BJ (cell line): ENCODE measurements at regions not wholly inside any gene's neighbourhood (a gene's known extent, or its start where the extent isn't known, plus 50 kb on each side); places are given as distances from the start of the nearest gene placed in this dataset.
"Not testable (repeated sequence)": the region's sequence is repeated elsewhere in the genome, so short reads cannot be mapped to it uniquely, and the experiment has no call there.

Experiments
- CTCF ChIA-PET: fragments of 350-600 bp; formaldehyde crosslinking; extraction: SDS; loops from one replicate; lab custom pipeline; 2021; ENCODE audit warnings: antibody characterized with exemption, inconsistent platforms; lab: Yijun Ruan, JAX
- POLR2A ChIA-PET: fragments of 300-600 bp; sonication (Branson Sonifier 250); formaldehyde crosslinking; extraction: SDS; loops from one replicate; lab custom pipeline; 2021; ENCODE audit warnings: antibody characterized with exemption; lab: Charles Lee
- DNase-seq: peaks from one replicate; pipeline ENCODE4 v3.0.0-alpha.2; 2011; ENCODE audit warnings: low read depth
- H3K27me3 ChIP-seq: 2 replicates; pipeline ENCODE4 v1.6.0; 2011; ENCODE audit warnings: low read length; ENCODE audit not compliant: control insufficient read depth, insufficient read depth
- H3K36me3 ChIP-seq: 2 replicates; pipeline ENCODE4 v1.5.1; 2011; ENCODE audit warnings: low read length; ENCODE audit not compliant: control insufficient read depth, insufficient read depth
- H3K4me3 ChIP-seq: 2 replicates; pipeline ENCODE4 v1.5.1; 2011; ENCODE audit warnings: low read depth, mild to moderate bottlenecking, control low read depth, low read length
- TF ChIP-seq, protein P1 (sequence below): IDR thresholded peaks from 2 replicates; pipeline ENCODE4 v1.5.1; 2011; ENCODE audit warnings: low read depth, mild to moderate bottlenecking, control low read depth, inconsistent platforms, low read length, moderate library complexity; ENCODE audit not compliant: insufficient read depth

DNA sequence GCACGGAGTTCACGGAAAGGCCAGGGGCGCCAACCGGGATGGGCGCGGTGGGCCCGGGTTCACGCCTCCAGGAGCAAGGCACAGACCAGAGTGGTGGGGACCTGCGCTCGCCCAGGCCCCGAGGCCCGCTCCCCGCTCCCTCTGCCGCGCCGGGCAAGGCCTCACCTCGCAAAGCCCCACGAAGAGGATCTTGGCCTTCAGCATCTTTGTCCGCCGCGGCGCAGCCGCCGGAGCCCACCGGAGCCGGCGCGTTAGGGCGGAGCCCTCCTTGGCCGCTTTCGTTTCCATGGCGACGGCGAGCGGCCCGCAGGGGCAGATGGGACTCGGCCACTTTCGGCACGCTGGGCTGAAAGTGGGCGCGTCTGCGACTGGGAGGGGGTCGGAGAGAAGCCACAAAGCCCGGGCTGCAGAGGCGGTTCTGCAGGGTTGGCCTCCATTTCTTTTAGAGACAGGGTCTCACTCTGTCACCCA is 944.4 kb upstream of the ZNF722 start:
- Histone ChIP-seq H3K27me3 (no peaks in the 10 kb centered on the region), H3K4me3 (no peak overlapping the region), H3K36me3 (no peaks in the 10 kb centered on the region)
- CTCF ChIA-PET, result no interaction called here
- POLR2A ChIA-PET, result no interaction called here
- TF ChIP-seq, protein P1, sequence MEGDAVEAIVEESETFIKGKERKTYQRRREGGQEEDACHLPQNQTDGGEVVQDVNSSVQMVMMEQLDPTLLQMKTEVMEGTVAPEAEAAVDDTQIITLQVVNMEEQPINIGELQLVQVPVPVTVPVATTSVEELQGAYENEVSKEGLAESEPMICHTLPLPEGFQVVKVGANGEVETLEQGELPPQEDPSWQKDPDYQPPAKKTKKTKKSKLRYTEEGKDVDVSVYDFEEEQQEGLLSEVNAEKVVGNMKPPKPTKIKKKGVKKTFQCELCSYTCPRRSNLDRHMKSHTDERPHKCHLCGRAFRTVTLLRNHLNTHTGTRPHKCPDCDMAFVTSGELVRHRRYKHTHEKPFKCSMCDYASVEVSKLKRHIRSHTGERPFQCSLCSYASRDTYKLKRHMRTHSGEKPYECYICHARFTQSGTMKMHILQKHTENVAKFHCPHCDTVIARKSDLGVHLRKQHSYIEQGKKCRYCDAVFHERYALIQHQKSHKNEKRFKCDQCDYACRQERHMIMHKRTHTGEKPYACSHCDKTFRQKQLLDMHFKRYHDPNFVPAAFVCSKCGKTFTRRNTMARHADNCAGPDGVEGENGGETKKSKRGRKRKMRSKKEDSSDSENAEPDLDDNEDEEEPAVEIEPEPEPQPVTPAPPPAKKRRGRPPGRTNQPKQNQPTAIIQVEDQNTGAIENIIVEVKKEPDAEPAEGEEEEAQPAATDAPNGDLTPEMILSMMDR, result no peak
- no peak for DNase-seq

DNA sequence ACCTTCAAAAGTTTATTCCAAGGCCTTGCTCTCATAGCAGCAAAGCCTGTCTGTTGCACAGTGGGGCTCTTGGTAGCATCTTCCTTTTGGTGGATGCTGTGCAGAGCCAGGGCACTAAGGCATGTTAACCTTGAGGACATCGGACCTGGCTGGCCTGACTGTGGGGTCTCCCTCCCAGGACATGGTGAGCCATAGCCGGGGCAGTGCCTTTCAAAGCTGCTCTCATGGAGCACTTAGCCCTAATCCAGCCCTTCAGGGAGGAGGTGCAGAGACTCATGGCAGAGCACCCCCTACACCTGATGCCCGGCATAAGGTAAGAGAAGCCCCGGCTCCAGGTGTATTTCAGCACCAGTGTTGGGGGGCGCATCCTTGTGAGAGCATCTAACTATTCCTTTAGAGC is 941.4 kb upstream of the ZNF722 start:
- Histone ChIP-seq H3K4me3 (no peak overlapping the region), H3K36me3 (no peaks in the 10 kb centered on the region), H3K27me3 (no peaks in the 10 kb centered on the region)
- CTCF ChIA-PET, result no interaction called here
- POLR2A ChIA-PET, result no interaction called here
- TF ChIP-seq, protein P1, result no peak
- DNase-seq, result no peak

DNA sequence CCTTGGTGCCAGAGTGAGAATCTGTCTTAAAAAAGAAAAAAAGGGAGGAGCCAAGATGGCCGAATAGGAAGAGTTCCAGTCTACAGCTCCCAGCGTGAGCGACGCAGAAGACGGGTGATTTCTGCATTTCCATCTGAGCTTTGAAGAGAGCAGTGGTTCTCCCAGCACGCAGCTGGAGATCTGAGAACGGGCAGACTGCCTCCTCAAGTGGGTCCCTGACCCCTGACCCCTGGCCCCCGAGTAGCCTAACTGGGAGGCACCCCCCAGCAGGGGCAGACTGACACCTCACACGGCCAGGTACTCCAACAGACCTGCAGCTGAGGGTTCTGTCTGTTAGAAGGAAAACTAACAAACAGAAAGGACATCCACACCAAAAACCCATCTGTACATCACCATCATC is 937.9 kb upstream of the ZNF722 start:
- CTCF ChIA-PET, H3K4me3 ChIP-seq, H3K36me3 ChIP-seq, POLR2A ChIA-PET, H3K27me3 ChIP-seq, DNase-seq: not testable (repeated sequence)

DNA sequence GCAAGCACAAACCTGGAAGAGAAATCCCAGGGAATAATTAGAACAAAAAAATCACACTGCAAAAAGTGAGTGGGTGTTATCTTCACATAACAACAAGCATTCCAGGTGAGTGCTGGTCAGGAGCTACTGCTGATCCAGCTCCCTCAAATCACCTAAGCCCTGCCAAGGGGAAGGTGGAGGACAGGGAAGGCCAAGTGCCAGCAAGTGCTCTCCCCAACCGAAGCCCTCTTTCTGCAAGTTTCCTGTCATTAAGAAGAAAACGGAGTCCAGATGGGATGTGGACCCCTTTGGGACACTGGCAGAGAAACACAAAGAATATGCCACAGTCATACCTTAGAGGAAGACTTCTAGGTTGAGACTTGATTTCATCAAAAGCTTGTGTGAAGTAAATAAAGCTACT is 933.0 kb upstream of the ZNF722 start:
- H3K4me3 ChIP-seq, result no peak overlapping the region
- TF ChIP-seq, protein P1, result no peak
- ChIA-PET POLR2A (no interaction called here), CTCF (no interaction called here)
- no peaks in the 10 kb centered on the region for H3K36me3 ChIP-seq
- H3K27me3 ChIP-seq, result no peaks in the 10 kb centered on the region
- DNase-seq, result no peak

DNA sequence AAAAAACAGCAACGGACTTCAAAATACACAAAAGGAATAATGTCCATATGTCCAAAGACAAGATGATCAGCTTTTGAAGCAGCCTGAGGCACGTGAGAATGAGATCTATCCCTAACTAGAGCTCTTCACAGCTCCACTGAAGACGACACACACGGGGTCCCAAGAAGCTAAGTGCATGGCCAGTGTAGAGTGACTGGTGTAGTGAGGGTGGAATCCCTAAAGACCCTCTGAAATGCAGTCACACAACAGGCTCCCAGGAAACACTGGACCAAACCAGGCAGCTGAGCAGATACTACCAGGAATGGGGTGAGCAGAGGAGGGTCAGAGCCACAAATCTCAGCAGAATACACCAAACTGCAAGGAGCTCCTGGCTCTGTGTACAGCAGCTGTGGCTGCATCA is 932.4 kb upstream of the ZNF722 start:
- CTCF ChIA-PET, POLR2A ChIA-PET, DNase-seq, H3K4me3 ChIP-seq, H3K36me3 ChIP-seq, H3K27me3 ChIP-seq: not testable (repeated sequence)

DNA sequence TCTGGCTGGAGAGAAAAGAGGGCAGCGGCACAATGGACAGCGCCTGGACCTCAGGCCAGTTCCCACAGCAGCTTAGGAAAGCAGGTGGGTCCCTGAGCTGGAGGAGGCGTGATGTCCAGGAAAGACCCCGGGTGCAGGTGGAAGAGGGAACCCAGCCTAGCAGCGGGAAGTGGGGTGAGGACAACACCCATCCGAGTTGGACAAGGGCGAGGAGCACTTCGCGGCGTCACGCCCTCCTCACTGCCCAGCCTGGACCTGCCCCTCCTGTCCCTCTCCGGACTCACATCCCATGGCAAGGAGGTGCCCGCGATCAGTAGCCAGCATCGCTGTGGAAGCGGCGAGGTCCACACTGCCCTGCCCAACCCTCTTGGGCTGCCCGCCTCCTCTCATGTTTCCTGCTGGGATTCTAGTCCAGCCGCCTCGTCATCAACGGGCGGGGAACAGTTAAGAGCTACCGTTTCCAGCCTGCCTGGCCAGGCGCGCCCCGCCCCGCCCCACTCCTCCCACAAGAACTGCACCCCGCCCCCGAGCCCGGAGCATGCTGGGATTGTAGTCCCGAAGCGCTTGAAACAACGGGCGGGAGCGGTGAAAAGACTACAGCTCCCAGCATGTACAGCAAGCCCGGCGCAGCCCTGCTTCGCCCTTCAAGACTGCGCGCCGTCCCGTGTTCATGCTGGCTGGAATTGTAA is 930.6 kb upstream of the ZNF722 start:
- TF ChIP-seq, protein P1, result no peak
- DNase-seq, result no peak
- Histone ChIP-seq H3K4me3 (no peak overlapping the region), H3K36me3 (no peaks in the 10 kb centered on the region), H3K27me3 (no peaks in the 10 kb centered on the region)
- ChIA-PET CTCF (no interaction called here), POLR2A (no interaction called here)
